ENCODE measurements at regions not wholly inside any gene's neighbourhood (a gene's known extent, or its start where the extent isn't known, plus 50 kb on each side); places are given as distances from the start of the nearest gene placed in this dataset.

DNA sequence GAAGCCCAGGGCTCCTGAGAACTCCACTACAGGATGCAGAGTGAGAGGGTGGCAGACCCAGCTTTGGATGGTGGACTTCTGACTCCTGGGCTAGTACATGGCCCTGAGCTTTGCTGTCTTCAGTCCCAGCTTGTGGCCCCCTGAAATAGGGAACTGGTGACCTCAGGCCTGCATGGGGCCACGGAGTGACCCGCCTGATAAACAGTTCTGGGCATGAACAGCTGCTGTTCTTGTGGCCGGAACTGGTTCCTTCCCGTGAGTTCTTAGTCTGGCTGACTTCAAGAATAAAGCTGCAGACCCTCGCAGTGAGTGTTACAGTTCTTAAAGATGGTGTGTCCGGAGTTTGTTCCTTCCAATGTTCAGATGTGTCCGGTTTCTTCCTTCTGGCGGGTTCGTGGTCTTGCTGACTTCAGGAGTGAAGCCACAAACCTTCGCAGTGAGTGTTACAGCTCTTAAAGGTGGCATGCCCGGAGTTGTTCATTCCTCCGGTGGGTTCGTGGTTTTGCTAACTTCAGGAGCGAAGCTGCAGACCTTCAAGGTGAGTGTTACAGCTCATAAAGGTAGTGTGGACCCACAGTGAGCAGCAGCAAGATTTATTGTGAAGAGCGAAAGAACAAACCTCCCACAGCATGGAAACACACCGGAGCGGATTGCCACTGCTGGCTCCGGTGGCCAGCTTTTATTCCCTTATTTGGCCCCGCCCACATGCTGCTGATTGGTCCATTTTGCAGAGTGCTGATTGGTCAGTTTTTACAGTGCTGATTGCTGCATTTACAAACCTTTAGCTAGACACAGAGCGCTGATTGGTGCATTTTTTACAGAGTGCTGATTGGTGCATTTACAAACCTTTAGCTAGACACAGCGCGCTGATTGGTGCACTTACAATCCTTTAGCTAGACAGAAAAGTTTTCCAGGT is 268.0 kb downstream of the ZEB1 start:
- Histone ChIP-seq H3K9ac (ENCODE audit: control insufficient read depth, extremely low read depth, insufficient read depth, low read length) (no peak overlapping the region), H3K4me3 (ENCODE audit: control insufficient read depth in 2 of 3, extremely low read depth in 1 of 3, insufficient read depth in 2 of 3, low read depth in 1 of 3, low read length in 3 of 3) (no peak overlapping the region), H3K4me1 (ENCODE audit: control insufficient read depth, extremely low read depth, insufficient read depth, low read length) (no peaks in the 10 kb centered on the region), H3K27me3 (ENCODE audit: control insufficient read depth, extremely low read depth, insufficient read depth, low read length) (no peaks in the 10 kb centered on the region), H4K20me1 (ENCODE audit: control insufficient read depth, extremely low read depth, insufficient read depth, low read length) (no peaks in the 10 kb centered on the region), H3K79me2 (ENCODE audit: control insufficient read depth, insufficient read depth, low read length) (no peaks in the 10 kb centered on the region), H3K9me3 (ENCODE audit: control insufficient read depth, low read depth, low read length) (no peaks in the 10 kb centered on the region), H3K4me2 (ENCODE audit: control insufficient read depth, extremely low read depth, insufficient read depth, low read depth, low read length) (no peak overlapping the region), H3K36me3 (ENCODE audit: control insufficient read depth in 2 of 2, extremely low read depth in 1 of 2, insufficient read depth in 2 of 2, low read length in 2 of 2) (no peaks in the 10 kb centered on the region), H3K27ac (ENCODE audit: control insufficient read depth, insufficient read depth, low read length) (no peak overlapping the region), H3K9me1 (ENCODE audit: control insufficient read depth, extremely low read depth, insufficient read depth, low read length) (no peaks in the 10 kb centered on the region), H2AFZ (ENCODE audit: control insufficient read depth, low read length) (no peak overlapping the region)
- no peak for DNase-seq (ENCODE audit: low read depth, low spot score)
- TF ChIP-seq EZH2 (IDR thresholded peaks at IDR 0.05; ENCODE audit: low read length) = no peak
- TF ChIP-seq, protein P1, sequence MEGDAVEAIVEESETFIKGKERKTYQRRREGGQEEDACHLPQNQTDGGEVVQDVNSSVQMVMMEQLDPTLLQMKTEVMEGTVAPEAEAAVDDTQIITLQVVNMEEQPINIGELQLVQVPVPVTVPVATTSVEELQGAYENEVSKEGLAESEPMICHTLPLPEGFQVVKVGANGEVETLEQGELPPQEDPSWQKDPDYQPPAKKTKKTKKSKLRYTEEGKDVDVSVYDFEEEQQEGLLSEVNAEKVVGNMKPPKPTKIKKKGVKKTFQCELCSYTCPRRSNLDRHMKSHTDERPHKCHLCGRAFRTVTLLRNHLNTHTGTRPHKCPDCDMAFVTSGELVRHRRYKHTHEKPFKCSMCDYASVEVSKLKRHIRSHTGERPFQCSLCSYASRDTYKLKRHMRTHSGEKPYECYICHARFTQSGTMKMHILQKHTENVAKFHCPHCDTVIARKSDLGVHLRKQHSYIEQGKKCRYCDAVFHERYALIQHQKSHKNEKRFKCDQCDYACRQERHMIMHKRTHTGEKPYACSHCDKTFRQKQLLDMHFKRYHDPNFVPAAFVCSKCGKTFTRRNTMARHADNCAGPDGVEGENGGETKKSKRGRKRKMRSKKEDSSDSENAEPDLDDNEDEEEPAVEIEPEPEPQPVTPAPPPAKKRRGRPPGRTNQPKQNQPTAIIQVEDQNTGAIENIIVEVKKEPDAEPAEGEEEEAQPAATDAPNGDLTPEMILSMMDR (optimal IDR thresholded peaks at IDR 0.05 in 1 of 3, IDR thresholded peaks at IDR 0.05 in 1 of 3, conservative IDR thresholded peaks at IDR 0.05 in 1 of 3; ENCODE audit: extremely low read depth in 1 of 3, insufficient read depth in 2 of 3, low read length in 3 of 3) = no peak
- FAIRE-seq = no peak
- dilution Hi-C loops (cut with MboI; ENCODE audit: extremely low pct_ligation_motif_present, low sequenced_read_pairs) = no loop called here

DNA sequence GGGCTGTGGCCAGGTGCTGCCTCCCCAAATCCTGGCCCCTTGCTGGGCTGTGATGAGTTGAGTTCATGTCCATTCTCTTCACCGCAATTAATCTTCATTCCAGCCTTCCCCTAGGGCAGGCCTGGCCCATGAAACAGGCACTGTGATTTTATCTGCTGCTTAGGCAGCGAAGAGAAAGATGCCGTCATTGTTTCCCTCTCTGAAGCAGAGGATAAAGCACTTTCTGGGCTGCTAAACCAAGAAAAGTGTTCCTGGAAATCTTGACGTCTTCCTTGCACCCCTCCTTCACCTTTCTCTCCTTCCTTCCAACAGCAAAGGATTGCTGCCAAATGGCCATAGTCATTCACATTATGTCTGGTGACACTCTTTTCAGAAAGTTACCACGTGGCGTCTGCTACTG is 265.9 kb downstream of the ZEB1 start:
- no peaks in the 10 kb centered on the region for H3K27me3 ChIP-seq (ENCODE audit: control insufficient read depth, extremely low read depth, insufficient read depth, low read length)
- dilution Hi-C loops (cut with MboI; ENCODE audit: extremely low pct_ligation_motif_present, low sequenced_read_pairs) = no loop called here
- H3K9me3 ChIP-seq (ENCODE audit: control insufficient read depth, low read depth, low read length) = no peaks in the 10 kb centered on the region
- no peak for FAIRE-seq
- DNase-seq (ENCODE audit: low read depth, low spot score) = no peak
- no peaks in the 10 kb centered on the region for H4K20me1 ChIP-seq (ENCODE audit: control insufficient read depth, extremely low read depth, insufficient read depth, low read length)
- H3K9ac ChIP-seq (ENCODE audit: control insufficient read depth, extremely low read depth, insufficient read depth, low read length) = no peak overlapping the region
- TF ChIP-seq, protein P1 (optimal IDR thresholded peaks at IDR 0.05 in 1 of 3, IDR thresholded peaks at IDR 0.05 in 1 of 3, conservative IDR thresholded peaks at IDR 0.05 in 1 of 3; ENCODE audit: extremely low read depth in 1 of 3, insufficient read depth in 2 of 3, low read length in 3 of 3) = no peak
- no peak for TF ChIP-seq EZH2 (IDR thresholded peaks at IDR 0.05; ENCODE audit: low read length)
- H2AFZ ChIP-seq (ENCODE audit: control insufficient read depth, low read length) = no peak overlapping the region
- H3K4me3 ChIP-seq (ENCODE audit: control insufficient read depth in 2 of 3, extremely low read depth in 1 of 3, insufficient read depth in 2 of 3, low read depth in 1 of 3, low read length in 3 of 3) = no peak overlapping the region
- H3K4me1 ChIP-seq (ENCODE audit: control insufficient read depth, extremely low read depth, insufficient read depth, low read length) = no peaks in the 10 kb centered on the region
- no peak overlapping the region for H3K27ac ChIP-seq (ENCODE audit: control insufficient read depth, insufficient read depth, low read length)
- no peak overlapping the region for H3K4me2 ChIP-seq (ENCODE audit: control insufficient read depth, extremely low read depth, insufficient read depth, low read depth, low read length)
- no peaks in the 10 kb centered on the region for H3K79me2 ChIP-seq (ENCODE audit: control insufficient read depth, insufficient read depth, low read length)
- H3K9me1 ChIP-seq (ENCODE audit: control insufficient read depth, extremely low read depth, insufficient read depth, low read length) = no peaks in the 10 kb centered on the region
- H3K36me3 ChIP-seq (ENCODE audit: control insufficient read depth in 2 of 2, extremely low read depth in 1 of 2, insufficient read depth in 2 of 2, low read length in 2 of 2) = no peaks in the 10 kb centered on the region
